DMS 273 treated with DMSO at 0.1 percent for 48 hours (cell line): ENCODE measurements at regions not wholly inside any gene's neighbourhood (a gene's known extent, or its start where the extent isn't known, plus 50 kb on each side); places are given as distances from the start of the nearest gene placed in this dataset.
"Not testable (repeated sequence)": the region's sequence is repeated elsewhere in the genome, so short reads cannot be mapped to it uniquely, and the experiment has no call there.

Source experiments
- DNase-seq: peaks from one replicate; lab custom pipeline; 2025; lab: John Stamatoyannopoulos, UW

DNA sequence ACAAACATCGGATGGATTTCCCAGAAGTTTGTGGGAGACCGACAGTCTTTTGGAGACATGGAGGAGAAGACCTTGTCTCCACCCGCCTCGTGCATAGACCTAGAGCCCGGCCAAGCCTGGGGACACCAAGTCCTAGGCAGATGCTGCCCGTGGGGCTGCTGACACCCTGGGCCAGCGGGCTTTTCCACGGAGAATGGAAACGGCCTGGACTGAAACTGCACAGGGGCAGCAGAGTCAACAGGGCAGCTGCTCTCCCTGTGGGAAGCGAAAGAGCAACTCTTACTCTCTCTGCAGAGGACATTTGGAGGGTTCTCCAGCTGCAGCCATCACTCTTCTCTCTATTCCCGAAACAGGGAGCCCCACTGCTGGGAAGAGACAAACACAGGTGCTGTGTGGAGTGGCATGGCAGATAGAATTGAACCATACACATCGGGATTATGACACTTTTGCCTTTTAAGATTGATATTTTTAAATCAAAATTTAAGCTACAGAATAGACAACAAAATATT, 401.2 kb downstream of the THBS2 start:
- no peak for DNase-seq

DNA sequence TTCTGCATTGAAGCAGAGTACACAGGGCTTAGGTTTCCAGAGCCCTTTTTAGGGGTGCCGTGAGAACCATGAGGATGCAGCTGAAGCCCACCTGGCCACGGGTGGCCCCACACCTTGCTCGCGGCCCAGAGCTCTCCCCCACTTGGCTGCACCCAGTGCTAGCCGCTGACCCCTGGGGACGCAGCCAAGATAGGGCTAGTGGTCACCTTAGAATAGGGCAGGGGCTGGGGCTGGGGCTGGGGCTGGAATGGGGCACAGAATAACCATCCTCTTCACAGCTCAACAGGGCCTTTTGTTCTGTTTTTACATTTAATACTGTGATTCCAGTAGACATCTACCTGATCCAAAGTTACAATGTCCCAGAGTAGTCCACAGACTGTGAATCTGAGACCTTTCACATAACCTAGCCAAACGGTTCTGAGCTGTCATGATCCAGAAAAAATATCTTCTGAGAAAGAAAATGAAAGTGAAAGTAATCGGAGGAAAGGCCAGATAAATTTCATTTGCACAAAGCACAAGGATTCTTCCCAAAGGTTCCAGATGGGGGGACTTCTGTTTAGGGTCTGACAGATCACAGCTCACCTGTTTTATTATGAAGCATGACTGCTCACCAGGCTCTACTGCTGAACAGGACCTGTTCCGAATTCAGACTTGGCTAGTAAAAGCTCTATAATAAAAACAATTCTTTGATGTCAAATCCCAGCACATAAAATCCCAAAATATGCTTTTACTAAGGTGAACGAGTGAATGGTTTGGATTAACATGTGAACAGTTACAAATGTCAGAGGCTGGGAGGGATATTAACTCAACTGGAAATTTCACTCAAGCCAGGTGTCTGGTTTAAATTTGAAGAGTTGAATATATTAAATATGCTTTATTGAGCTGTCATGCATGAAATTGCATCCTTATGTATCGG, 401.9 kb downstream of the THBS2 start:
- no peak for DNase-seq

DNA sequence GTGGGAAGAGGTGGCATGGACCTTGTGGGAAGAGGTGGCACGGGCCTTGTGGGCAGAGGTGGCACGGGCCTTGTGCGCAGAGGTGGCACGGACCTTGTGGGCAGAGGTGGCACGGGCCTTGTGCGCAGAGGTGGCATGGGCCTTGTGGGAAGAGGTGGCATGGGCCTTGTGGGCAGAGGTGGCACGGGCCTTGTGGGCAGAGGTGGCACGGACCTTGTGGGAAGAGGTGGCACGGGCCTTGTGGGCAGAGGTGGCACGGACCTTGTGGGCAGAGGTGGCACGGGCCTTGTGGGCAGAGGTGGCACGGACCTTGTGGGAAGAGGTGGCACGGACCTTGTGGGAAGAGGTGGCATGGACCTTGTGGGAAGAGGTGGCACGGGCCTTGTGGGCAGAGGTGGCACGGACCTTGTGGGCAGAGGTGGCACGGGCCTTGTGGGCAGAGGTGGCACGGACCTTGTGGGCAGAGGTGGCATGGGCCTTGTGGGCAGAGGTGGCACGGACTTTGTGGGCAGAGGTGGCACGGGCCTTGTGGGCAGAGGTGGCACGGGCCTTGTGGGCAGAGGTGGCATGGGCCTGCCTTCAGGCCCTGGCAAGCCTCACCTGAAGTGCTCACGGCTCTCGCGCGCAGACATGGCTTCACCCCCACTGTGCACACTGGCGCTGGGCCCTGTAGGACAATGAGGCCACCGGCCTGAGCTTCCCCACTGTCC, 403.5 kb downstream of the THBS2 start:
- DNase-seq, result not testable (repeated sequence)

DNA sequence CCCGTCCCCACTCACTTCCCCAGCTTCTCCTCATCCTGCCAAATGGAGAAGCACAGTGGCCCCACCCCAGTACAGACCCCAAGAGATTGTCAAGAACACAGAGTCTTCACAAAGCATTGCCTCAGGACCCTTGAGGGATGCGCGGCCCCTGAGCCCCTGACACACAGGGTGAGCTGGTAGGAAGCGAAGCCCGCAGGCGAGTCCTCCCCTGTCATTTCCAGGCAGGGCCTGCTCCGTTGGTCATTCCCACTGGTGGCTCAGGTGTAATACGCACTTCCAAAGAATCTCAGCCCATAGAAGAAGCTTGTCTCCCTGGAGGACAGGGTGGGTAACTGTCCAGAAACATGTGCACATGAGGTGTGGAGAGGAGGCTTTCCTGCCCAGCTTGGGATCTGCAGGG, 404.2 kb downstream of the THBS2 start:
- DNase-seq, result no peak

DNA sequence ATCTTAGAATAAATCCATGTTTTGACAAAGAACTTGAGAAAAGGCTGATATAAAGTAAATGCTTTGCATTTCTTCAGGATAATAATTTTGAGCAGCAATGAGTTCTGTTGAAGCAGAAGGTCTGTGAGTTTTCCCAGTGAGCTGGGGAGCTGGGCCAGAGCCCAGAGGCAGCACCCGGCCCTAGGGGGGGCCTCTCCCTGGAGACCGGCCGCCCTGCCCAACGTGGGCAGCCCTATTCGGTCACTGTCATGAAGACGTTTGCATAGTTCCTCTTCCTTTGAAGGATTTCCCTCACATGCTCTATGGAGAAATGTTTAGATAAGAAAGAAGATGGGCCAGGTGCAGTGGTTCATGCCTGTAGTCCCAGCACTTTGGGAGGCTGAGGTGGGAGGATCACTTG, 404.8 kb downstream of the THBS2 start:
- no peak for DNase-seq

DNA sequence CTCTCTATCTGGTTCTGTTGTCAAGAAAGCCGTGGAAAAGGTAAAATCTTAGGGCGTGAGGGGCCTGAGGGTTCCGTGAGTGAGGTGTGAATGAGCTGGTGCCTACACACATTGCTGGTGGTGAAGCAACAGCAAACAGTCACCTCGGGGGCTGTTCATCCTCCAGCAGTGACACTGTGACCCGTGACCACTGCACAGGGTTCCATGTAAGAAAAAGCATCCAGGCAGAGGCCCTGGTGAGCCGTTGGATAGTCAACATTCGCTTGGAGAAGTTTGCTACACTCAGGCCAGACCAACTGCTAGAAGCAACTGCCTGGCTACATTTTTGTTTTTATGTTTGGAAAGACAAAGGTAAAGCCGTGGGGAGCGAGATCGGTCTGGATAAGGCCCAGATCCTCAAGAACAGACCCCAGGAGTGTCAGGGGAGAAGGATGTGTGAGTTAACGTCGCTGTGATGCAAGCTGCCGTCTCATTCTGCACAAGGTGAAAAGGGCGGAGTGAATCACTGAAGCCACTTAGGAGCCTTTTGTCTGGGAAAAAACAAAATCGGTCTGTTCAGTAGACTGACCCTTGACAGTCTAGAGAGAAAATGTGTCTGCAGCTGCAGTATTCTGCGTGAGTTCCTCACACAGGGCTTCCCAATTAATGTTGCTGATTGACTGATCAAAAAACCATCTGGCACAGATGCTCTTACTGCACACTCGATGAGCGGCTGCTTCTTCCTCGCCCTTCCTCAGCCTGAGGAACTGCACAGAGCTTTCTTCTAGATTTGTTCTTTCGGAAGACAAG, 404.0 kb downstream of the SMOC2 start:
- DNase-seq, result no peak

DNA sequence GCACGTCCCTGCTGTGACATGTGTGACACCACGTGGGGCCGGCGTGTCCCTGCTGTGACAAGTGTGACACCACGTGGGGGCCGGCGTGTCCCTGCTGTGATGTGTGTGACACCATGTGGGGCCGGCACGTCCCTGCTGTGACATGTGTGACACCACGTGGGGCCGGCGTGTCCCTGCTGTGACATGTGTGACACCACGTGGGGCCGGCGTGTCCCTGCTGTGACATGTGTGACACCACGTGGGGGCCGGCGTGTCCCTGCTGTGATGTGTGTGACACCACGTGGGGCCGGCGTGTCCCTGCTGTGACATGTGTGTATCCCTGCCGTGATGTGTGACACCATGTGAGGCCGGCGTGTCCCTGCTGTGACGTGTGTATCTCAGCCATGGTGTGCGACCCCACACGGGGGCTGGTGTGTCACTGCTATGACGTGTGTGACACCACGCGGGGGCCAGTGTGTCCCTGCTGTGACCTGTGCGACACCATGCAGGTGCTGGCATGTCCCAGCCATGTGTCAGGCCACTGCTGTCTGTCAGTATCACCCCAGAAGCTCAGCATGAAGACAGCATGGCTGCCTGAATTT, 401.7 kb downstream of the SMOC2 start:
- not testable (repeated sequence) for DNase-seq

DNA sequence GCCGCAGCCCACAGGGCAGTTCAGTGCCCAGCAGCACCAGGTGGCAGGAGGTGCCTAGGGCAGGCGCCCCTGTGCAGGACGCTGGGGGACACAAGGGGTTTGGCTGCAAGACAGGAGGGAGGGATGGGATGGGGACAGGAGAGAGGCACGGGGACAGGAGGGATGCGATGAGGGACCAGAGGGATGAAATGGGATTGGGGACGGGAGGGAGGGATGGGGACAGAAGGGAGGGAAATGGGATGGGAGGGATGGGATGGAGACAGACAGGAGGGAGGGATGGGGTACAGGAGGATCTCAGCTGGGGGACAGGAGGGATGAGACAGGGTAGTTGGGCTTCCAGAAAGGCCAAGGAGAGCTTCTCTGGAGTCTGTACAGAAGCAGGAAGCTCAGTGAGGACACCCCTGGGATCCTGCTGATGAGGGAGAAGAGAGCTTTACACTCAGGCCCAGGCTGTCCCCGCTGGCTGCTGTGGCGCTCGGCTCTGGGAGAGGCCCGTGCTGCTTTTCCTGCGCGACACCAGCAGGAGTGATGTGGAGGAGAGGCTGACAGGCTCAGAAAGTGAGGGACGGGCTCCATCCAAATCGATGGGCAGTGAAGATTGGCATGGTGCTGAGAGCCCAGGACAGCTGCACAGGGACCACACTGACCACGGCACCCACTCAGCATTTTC, 400.8 kb downstream of the SMOC2 start:
- no peak for DNase-seq

DNA sequence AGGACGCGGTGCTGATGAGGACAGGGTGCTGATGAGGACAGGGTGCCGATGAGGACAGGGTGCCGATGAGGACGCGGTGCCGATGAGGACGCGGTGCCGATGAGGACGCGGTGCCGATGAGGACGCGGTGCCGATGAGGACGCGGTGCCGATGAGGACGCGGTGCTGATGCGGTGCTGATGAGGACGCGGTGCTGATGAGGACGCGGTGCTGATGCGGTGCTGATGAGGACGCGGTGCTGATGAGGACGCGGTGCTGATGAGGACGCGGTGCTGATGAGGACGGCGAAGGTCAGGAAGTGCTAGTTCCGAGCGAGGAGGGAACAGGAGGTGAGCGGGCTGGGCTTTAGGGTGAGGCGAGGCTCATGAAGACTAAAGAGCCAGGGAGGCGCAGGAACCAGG, 399.9 kb downstream of the SMOC2 start:
- DNase-seq, result not testable (repeated sequence)

DNA sequence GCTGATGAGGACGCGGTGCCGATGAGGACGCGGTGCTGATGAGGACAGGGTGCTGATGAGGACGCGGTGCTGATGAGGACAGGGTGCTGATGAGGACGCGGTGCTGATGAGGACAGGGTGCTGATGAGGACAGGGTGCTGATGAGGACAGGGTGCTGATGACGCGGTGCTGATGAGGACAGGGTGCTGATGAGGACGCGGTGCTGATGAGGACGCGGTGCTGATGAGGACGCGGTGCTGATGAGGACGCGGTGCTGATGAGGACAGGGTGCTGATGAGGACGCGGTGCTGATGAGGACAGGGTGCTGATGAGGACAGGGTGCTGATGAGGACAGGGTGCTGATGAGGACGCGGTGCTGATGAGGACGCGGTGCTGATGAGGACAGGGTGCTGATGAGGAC, 399.3 kb downstream of the SMOC2 start:
- DNase-seq, result not testable (repeated sequence)

DNA sequence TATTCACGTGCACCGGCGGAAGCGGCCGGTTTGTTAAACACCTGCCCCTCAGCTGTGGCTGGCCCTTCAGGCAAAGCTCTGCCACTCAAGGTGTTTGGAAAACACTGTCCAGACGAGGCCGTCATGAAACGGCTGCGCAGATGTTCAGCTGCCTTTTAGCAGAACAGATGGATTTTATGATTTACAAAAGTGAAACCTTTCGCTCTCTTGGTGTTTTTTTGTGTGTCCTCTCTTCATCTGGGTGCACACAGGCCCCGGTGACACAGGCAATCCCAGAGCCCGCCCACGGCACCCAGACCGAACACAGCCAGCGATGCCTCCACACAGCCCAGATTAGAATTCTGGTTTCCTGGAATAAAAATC, 397.0 kb downstream of the SMOC2 start:
- no peak for DNase-seq

DNA sequence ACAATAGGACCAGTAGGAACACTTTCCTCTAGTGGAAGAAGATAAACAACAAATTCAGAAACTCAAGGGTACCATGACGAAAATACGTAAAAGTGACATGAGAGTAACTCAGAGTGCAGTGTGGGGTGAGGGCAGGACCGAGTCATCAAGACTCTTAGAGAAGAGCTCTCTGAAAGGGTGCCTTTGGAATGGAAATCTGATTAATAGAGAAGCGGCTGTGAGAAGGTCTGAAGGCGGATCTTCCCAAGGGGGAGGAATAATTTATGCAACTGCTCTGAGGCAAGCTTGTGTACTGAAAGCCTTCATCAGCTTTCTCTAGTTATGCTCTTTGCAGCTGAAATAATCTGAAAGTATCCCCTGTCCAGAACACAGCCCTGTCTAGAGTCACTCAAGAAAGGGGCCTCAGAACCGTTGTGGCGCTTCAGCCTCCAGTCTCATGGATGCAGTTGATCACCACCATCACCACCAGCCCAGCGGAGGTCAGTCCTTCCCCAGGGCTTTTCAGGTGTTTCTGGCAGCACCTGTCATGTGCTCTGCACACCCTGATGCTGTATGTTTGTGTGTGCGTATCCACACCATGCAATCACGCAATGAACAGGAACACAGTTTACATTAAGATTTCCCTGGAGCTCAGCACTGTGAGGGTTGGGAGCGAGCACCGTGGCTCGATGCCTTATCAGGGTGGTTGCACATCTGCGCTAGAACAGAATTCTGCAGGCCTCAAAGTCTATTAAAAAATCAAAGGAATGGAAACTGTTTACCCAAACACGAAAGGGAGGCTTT, 396.5 kb downstream of the SMOC2 start:
- DNase-seq, result no peak

DNA sequence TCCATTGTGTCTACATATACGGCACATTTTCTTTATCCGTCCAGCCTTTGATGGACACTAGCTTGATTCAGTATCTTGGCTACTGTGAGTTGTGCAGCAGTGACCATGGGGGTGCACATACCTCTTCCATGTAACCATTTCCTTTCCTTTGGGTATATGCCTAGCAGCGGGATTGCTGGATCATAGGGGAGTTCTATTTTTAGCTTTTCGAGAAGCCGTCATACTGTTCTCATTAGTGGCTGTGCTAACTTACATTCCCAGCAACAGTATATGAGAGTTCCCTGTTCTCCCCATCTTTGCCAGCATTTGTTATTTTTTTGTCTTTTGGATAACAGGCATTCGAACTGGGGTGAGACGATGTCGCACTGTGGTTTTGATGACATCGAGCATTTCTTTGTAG, 395.0 kb downstream of the SMOC2 start:
- no peak for DNase-seq

DNA sequence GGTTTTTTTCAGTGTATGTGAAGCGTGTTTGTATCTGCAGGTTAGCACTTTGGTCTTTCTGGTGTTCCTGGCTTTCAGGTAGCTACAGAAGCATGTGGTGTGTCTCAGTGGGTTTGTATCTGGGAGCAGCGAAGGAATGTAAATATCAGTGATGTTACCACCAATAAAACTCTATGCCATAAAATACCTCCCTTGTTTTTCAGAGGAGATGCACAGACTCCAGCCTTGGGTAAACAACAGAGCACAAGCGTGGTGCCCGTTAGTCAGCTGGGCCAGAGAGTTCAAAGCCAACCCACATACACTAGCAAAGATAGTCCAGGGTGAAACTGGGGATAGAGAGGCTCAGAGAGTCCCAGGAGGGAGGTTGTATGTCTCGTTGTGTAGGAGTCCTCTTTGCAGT, 393.8 kb downstream of the SMOC2 start:
- no peak for DNase-seq

DNA sequence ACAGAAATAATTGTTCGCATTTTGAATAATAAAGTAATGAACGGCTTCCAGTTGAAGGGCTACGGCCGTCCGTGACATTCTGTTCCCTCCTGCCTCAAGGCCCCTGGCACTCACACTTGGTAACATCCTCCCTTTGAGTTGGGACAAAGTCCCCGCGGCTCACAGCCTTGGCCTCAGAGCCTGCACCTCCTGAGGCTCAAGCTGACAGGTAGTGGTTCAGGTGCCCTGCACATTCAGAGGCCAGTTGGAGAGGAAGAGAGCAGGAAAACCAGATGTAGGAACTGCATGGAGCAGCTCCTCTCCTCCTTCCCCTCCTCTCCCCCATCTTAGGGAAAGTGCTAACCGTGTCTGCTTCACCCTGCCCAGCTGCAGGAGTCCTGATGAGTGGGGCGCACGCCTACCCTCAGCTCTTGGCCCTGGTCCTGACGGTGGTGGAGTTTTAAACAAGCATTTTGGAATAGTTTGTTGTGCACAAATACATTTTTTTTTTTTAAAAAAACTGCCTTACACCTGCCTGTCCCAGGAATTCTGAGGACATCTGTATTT, 393.1 kb downstream of the SMOC2 start:
- no peak for DNase-seq

DNA sequence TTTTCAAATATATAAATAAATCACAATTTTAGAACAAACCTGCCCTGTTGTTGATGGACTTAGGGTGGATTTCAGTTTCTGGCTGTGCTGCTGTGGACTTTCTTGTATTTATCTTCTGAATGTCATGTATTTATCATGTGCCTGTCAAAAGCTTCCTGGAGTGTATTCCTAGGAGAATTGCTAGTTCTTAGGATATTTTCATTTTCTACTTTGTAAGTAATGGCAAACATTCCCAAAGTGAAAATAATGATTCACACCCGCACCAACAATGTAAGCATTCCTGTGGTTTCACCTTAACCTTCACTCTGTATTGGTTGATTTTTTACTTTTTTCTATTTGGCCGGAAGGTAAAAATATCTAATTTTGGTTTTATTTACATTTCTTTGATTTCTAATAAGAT, 387.8 kb downstream of the SMOC2 start:
- no peak for DNase-seq

DNA sequence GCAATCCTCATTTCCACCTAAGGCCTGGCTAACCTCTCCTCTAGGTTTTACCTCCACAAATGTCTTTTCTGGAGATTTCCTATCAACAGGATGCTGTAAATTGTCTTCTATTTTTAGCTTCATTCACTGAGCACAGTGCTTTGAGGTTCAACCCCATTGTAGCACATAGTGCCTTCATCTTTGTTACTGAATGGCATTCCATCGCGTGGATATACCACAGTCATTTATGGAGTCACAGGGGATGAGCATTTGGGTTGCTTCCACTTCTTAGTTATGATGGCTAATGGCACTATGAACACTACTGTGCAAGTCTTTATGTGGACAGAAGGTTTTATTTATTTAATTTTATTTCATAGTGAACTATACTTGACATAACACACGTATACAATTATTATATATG, 387.1 kb downstream of the SMOC2 start:
- DNase-seq, result no peak

DNA sequence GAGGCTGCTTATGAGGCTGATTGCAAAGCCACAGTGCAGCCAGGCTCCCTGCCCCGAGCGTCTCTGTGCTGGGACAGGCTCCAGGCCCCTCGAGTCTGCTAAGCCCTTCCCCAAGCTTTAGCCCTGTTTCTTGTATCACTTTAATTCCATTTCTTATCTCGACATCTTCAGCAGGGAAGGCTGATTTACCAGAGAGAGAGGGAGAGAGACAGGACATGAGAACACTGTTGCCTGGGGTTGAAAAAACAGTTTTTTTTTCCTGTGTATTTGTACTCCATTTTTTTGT, 386.5 kb downstream of the SMOC2 start:
- no peak for DNase-seq

DNA sequence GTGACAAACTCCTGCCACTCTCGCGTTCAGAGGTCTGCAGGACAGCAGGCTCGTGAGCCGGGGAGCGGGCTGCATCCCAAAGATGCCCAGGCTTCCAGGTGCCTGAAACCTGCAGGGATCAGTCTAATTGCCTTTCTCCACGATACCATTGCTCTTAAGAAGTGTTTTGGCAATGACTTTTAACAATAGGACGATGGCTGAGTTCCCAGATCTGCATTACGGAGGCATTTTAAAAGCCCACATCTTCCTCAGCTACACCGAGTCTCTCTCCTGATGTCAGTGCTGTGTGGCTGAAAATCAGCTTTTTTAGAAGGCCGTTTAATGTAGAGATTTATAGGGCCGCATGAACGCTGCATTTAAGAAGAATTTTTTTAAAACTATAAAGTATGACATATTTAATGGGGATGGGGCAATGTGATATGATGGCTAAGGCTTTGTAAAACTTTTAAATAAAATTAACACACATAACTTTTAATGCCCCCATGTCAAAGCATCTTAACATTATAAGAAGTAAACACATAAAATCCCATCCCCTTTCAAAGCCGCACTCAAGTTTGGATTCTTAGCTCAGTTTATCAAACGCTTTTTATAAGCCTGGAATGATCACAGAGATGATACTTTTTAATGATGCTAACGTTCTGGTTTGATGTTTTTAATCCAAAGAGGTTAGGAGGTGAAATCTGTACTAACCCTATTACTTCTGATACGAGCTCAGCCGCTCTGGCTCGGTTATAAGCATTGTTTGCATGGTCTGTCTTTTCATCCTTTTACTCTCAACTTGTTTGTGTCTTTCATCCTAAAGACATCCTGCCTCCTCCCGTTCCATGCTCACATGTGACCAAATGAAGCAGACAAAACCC, 386.0 kb downstream of the SMOC2 start:
- DNase-seq, result no peak

DNA sequence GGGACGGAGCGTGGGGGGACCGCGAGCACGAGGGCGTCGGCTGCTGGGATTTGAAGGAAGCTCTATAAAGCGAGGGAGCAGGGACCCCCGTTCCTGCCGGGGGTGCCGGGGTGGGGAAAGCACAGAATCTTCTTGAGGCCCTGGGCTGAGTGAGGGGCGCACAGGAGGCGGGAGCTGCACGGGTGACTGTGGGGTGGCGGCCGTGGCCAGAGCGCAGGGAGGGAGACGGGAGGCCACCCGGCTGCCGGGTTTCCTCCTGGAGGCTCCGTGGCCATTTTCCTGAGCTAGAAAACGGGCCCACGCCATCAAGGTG, 385.1 kb downstream of the SMOC2 start:
- no peak for DNase-seq
